GM18520 (cell line): ENCODE measurements at regions not wholly inside any gene's neighbourhood (a gene's known extent, or its start where the extent isn't known, plus 50 kb on each side); places are given as distances from the start of the nearest gene placed in this dataset.

Source experiments
- ATAC-seq: cut with Tn5 transposase; IDR thresholded peaks from one replicate; pipeline ENCODE4 v1.9.1; 2021; ENCODE audit not compliant: unreplicated experiment

DNA sequence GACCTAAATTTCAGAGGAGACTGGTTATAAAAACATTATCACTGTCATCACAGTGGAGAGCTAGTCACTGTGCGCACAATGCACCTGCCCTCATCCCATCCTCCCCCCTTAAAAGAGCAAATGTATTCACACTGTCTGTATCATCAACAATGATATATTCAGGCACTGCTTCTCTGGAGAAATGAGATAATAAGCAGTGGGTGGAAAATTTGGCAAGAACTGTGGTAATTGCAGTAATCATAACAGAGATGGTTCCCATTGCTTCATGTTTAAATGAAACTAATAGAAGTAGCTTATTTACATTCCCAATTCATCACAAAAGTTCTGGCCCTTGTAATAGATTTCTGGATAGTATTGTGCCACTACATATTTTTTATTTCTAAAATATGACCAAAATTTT is 867.4 kb upstream of the ADGRL2 start:
- no peak for ATAC-seq

DNA sequence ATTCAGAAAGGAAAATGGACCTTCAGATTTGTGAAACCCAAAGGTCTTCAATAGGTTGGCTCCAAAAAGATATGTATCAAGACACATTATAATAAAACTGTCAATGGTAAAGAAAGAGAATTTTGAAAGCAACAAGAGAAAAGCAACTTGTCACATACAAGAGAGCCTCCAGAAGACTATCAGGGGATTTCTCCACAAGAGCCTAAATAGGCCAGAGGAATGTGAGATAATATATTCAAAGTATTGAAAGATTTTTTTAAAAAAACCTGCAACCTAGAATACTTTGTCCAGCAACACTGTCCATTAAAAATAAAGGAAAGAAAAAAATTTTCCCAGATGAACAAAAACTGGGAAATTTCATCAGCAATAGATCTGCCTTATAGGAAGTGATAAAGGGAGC is 869.6 kb upstream of the ADGRL2 start:
- no peak for ATAC-seq

DNA sequence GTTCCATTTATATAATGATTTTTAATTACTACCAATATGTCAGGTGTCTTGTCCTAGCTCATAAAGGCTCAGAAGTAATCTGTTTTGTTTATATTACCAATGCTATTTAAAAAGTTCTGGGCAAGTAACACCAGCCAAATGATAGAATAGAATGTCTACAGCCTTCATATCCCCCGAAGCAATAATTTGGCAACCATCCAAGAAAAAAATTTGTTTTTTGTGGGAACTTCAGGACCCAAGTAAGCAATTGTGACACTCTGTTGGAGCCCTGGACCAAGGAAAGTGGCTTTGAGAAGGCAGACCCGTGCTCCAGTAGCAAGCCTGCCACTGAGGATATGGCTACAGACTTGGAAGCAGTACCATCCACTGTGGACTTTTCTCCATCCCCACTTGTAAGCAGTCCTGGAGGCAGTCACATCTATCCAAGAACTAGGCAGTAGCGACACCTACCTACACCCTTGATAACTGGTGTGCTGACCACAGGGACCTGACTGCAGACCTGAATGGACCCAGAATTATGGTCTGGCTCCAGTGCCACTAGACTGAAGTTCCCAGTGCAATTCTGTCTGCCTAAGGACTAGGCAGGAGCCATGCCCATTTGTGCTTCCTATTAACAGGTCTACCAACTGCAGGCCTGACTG is 870.7 kb upstream of the ADGRL2 start:
- no peak for ATAC-seq

DNA sequence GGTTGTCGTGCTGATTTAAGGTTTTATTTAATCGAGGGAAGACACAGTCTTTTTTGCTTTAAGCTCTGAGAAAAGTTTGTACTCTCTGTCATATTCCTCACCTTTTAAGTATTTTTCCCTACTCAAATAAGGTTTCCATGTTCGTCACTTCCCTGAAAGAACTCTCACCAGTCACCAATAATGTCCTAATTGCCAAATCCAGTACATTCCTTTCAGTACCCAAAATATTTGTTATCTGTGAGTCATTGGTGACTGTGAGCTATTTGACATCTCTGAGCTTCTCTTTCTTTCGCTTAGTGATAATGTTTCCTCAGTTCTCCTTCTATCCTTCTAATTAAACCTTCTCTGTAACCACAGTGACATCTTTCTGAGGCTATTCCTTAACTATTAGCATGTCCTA is 874.2 kb upstream of the ADGRL2 start:
- ATAC-seq = no peak

DNA sequence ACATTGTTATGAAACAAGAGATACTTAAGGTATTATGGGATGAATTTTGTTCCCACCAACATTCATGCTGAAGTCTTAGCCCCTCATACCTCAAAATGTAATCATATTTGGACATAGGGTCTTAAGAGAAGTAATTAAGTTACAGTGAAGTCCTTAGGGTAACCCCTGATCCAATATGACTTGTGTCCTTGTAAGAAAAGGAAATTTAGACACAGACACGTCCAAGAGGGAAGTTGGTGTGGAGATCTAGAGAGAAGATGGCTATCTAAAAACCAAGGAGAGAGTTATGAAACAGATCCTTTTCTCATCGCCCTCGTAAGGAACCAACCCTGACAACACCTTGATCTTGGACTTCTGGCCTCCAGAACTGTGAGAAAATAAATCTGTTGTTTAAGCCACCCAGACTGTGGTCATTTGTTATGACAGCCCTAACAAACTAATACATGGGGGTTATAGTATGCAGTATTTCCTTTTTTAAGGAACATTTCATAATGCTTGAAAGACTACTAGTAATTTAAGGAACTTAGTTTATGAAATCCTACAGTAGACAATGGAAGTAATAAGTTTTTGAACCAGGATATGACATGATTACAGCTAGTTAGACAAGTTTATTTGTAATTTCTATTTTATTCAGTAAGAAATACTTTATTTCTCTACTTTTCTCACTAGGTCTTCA is 875.5 kb upstream of the ADGRL2 start:
- ATAC-seq = no peak

DNA sequence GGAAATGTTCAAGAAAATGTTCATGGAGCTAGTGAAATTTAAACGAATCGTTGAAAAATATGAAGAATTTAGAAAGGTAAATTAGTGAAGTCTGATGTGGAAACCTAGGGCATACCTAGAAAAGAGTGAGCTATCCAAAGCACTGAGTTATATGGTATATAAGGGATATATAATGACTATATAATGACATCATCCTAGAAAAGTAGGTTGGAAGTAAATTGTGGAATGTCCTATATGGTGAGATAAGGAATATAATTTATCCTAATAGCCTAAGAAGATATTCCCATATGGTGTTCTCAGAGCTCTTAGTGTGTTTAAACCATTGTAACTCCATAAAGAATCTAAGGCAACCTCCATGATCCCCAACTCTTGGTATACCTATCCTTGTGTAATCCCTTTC is 876.4 kb upstream of the ADGRL2 start:
- no peak for ATAC-seq

DNA sequence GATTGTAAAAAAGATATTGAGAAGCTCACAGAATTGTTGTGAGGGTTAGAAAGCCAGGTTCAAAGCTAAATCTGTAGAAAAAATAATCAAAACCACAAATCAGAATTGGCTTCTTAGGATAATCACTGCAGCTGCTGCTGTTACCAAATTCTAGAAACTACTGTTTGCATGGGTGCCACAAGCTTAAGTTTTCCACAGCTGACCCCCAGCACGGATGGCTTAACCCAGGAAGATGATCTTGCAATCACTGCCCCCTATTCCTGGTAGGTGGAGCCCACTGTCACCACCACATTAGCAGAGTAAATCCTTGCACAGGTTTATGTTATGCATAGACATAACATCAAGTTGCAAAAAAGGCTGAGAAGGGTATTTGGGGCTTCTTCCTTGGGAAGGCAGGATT is 877.8 kb upstream of the ADGRL2 start:
- ATAC-seq = no peak

DNA sequence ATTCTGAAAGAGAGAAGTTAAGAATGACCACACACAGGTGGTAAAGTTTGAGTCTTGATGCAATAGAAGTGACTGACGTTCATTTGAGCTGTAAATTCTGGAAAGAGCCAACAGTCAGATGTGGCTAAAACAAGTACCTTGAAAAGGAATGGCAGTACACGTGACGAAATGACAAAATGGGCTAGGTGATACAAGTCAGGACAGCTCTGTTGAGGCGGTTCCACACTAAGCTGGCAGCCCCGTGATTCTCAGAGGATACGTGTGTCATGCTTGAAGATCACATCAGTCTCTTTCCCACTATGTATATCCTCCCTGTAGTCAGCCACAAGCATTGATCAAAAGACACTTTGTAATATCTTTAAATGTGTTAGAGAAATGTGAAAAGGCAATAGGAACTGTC is 881.3 kb upstream of the ADGRL2 start:
- ATAC-seq = no peak

DNA sequence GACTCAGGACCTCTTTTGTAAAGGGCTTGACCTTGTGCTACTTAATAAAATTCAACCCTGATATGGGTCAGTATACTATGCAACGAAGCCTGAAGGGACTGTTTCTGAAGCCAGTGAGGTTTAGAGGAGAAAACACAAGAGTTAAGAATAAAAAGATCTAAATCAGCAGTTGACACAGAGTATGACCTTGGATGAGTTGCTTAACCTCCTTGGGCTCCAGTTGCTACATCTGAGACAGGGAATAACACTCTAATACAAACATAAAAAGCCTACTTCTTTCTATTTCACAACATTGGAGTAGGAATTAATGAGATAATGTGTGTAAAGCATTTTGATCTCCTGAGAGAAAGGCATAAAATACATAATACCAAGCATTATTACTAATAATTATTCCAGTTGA is 882.4 kb upstream of the ADGRL2 start:
- no peak for ATAC-seq

DNA sequence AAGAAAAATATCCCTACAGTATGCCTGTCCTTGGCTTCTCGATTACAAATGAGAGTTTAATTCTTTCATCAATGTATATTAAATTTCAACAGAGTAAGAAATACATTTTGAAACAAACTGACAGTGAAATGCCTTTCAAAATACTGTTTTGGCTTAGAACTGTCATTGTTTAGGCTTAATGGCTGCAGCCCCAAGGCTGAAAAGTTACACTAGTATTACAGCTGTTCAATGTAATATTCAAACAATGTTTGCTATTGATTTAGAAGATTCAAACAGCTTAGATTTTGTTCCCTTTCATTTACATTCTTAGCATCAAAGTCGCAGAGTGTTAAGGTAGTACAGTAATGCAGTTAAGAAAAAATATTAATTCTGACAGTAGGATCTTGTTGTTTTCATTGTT is 882.9 kb upstream of the ADGRL2 start:
- ATAC-seq = no peak

DNA sequence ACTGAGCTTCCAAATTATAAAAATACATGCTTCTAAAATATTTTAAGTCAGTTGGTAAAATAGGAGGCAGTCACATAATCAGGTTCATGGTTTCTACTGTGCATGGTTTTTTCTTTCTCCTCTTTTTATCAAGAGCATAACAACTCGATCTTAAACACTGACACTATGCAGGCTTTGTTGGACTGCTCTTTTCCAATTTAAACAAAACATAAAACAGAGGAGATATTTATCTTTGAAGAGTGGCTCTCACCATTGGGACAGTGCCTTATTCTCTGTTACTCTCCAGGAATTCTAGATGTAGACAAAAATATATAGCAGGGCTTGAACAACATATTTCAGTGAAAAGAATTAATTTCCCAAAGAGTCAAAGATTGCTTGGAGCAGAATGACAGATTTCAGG is 883.5 kb upstream of the ADGRL2 start:
- no peak for ATAC-seq

DNA sequence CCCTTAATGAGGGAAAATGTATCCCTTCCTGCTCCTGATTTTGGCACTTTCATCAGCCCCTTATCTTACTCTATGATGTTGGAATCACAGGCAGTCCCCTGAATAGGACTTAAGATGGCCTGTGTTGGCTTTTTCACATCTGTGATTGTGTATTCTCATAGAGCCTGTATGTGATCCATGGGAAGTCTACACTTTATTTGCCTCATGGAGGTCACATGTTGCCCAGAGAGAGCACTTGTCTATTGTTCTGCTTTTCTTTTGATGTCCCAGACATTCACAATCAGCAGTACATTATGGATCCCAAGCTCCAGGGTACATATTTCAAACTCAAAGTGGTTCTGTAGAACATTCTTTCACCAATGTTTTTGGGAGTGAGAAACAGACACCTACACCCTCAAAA is 885.2 kb upstream of the ADGRL2 start:
- no peak for ATAC-seq

DNA sequence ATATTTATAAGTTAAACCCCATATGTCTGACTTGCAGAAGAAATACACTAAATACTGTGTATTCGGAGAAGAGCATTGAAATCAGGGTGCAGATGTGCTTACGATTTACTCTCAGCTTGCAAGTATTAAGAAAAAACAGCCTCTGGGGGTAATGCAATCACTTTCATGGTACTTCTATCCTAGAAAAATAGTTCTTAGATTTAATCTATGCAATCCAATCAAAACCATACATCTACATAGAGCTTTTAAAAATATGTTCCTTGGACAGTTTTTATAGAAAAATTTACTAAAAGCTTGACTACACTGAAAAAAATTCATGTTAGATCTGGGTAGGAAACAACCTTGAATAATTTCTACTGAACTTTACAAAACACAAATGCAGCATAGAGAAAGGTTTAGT is 890.3 kb upstream of the ADGRL2 start:
- no peak for ATAC-seq

DNA sequence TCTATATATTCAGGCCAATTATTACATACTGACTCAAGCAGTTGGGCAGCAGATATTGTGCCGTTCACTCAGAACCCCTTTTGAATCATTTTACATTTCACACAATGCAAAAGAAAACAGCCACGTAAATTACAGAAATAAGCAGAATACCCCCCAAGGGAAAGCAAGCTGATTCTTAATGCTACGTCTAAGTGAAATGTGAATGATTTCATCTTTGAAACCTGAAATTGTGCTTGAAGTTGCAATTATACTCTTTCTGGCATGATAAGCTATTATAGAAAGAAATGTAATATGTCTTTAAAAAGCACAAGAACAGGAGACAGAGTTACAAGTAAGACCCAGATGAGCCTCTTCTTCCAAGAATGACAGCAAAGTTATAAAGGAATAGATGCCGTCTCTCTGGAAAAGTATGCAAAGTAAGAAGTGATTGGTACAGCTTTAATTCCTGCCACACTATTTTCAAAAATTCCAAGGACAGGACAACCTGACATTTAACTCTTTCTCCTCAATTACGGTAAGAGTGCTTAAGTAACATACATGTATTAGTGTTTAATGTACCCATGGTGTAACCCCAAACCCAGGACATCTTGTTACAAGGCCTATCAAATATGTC is 891.5 kb upstream of the ADGRL2 start:
- no peak for ATAC-seq

DNA sequence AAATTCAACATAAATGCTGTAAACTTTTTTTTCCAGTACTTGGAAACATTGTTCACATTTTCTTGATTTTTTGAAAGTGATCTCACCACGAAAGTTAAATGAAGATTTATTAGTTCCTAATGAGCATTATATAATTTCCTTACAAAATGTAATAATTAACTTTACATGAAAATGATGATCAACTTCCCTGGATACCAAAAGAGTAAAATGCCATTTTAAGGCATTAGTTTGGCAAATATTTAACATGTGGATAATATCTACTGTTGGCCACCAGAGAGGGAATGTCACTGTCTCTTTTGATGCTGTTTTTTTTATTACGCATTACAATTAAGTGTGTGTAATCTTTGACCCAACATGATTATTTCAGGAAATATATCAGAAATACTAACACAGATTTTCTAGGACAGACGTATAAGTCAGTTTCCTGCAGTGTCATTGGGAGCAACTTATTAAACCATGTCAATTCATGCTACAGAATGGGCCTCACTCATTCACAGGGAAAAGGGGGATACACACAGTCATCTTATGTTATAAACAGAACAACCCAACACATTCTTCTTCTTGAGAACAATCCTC is 903.9 kb upstream of the ADGRL2 start:
- no peak for ATAC-seq

DNA sequence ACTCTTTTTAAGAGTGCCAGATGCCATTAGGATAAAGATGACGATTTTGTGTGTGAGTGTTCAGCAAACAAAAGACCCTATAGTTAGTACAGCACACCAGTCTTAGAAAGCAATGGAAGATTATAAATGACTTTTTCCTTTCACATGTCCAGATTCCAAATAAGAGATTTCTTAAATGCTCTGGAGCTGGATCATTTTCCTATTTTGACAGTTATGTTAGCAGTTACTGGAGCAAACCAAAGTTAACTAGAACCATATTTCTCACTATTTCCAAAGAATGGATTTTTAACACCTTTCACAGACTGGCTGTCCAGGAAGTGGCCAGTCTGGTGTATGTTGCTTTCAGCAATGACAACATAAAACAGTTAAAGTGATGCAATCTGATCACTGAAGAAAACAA is 905.8 kb upstream of the ADGRL2 start:
- no peak for ATAC-seq

DNA sequence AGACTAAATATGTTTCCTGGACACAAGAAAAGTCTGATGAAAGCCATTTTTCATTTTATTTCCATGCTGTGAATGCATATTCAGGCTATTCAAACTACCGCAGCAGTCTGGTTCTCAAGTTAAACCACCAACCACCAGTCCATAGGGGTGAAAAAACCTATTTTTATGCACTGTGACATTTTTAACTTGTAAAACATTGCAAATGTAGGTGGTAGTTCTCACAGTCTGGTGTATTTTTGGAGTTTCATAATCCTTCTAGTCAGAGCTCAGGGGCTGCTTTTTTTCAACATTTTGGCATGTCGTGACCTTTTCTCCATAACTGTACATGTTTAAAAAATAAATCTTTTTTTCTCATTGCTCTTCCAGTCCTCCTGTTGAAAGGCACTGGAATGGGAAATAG is 907.6 kb upstream of the ADGRL2 start:
- ATAC-seq = no peak

DNA sequence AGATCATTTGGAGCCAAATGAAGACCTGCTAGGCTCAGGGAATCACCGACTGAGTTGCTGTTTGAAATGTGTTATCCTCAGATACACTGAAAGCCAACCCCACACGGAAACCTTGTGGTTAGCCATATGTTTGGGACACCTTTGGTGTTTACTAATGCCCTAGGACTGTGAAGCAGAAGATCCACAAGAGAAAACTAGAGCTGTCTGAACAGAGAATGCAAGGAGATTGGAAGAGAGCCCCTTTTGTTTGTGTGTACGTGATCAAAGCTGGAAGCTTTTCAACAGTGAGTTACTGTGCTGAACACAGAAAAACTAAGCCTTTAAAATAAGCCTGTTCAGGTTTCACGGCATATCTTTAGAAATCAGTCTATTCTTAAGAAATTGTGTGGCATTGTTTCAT is 908.2 kb upstream of the ADGRL2 start:
- ATAC-seq = no peak

DNA sequence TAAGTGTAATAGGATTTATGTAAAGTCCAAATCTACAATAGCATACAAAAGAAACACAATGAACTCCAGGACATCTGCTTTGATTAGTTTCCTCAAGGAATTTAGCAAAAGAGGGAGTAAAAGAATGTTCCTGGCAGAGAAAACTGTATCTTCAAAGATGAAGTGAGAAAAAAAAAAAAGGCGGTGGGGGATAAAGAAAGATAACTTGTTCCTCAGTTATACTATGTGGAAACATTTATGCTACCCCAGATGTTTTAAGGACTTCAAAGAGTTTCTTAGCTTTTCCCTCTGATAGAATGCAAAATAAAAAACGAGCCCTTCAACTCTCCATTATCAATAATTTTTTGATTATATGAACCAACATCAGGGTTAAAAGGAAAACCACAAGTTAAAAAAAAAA is 908.9 kb upstream of the ADGRL2 start:
- ATAC-seq = no peak

DNA sequence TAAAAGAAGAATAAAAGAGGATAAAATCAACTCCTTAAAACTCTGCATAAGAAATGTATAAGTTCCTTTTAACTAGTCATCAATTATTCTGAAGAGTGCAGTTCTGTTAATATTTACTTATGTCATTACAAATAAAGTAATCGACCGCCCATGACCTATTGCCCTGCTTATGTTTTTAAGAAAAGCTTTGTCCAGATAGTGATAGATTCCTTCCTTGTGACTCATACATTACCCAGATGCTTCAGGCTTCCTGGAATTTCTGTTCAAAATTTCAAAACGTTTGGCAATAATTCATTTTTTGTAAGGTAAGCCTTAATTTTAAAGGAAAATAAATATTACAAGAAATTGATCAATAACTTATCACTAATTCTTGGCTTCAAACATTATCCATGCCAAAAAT is 918.2 kb upstream of the ADGRL2 start:
- no peak for ATAC-seq

DNA sequence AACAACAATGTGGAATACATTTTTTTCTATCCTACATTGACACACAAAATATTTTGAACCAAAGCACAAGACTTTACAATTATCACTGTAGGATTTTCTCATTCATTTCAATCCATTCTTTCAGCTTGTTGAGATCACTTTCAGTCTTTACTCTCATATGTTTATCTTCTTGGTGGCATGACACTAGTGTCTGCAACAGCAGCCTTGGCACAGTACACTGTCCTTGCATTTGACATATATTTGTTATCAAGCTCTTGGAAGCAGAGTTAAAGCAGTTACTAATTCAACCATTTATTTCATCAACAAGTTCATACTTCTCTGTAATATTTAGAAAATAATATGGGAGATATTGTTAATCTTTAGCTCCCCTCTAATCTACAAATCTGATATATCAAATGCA is 922.4 kb upstream of the ADGRL2 start:
- no peak for ATAC-seq

DNA sequence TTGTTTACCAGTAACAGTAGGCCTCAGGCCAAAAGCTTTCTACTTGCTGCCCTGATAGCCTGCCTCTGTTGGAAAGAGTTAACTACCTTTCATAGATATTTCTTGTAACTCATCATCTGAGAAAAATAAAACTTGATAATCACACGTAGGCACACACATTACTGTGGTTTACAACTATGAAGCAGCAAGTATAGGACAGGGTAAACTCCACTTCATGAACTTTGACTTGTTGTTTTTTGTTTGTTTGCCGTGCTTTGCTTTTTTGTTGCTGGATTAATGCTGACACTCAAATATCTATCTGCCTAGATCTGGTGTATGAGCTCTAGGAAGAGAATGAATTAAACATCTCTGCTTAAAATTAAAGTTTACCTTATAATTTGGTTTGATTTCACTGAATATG is 924.7 kb upstream of the ADGRL2 start:
- ATAC-seq = no peak
